ENCODE measurements at regions not wholly inside any gene's neighbourhood (a gene's known extent, or its start where the extent isn't known, plus 50 kb on each side); places are given as distances from the start of the nearest gene placed in this dataset.
"Not testable (repeated sequence)": the region's sequence is repeated elsewhere in the genome, so short reads cannot be mapped to it uniquely, and the experiment has no call there.

DNA sequence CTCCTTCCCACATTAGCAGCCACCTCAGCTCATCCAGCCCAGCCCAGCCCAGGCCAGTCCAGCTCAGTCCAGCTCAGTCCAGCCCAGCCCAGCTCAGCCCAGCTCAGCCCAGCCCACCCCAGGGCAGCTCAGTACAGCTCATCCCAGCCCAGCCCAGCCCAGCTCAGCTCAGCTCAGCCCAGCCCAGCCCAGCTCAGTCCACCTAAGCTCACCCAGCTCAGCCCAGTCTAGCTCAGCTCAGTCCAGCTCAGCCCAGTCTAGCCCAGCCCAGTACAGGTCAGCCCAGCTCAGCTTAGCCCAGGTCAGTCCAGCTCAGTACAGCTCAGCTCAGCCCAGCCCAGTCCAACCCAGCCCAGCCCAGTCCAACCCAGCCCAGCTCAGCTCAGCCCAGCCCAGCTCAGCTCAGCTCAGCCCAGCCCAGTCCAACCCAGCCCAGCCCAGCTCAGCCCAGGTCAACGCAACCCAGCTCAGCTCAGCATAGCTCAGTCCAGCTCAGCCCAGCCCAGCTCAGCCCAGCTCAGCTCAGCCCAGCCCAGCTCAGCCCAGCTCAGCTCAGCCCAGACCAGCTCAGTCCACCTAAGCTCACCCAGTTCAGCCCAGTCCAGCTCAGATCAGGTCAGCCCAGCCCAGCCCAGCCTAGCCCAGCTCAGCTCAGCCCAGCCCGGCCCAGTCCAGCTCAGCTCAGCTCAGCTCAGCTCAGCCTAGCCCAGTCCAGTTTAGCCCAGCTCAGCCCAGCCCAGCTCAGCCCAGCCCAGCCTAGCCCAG, 63.0 kb downstream of the TMEM121 start:
- no peaks in the 10 kb centered on the region for H3K4me1 ChIP-seq
- intact Hi-C loops (cut with micrococcal nuclease; ENCODE audit: unreplicated experiment): no loop called here
- Mint-ChIP-seq H3K27ac (ENCODE audit: unreplicated experiment) (no peak overlapping the region), H3K4me3 (ENCODE audit: unreplicated experiment) (no peak overlapping the region), H3K9me3 (ENCODE audit: unreplicated experiment) (no peaks in the 10 kb centered on the region), H3K27me3 (ENCODE audit: insufficient read depth, unreplicated experiment) (no peaks in the 10 kb centered on the region), H3K36me3 (ENCODE audit: insufficient read depth, unreplicated experiment) (no peaks in the 10 kb centered on the region), H3K4me1 (ENCODE audit: low read depth, unreplicated experiment) (no peaks in the 10 kb centered on the region)
- H3K36me3 ChIP-seq (ENCODE audit: control insufficient read depth, insufficient read depth, low read length): no peaks in the 10 kb centered on the region
- CTCF ChIA-PET: interaction anchor here (0.6 to 1.3 kb wide), 2 partner anchors 237 to 400 kb away, joined by 3 to 4 read pairs; no protein-coding TSS in a partner anchor
- no peak overlapping the region for H3K4me3 ChIP-seq (ENCODE audit: low read depth, low read length)
- POLR2A ChIA-PET: no interaction called here
- no peak for DNase-seq
- BruUV-seq (replicated peaks): no TSS peak
- TF ChIP-seq, protein P1, sequence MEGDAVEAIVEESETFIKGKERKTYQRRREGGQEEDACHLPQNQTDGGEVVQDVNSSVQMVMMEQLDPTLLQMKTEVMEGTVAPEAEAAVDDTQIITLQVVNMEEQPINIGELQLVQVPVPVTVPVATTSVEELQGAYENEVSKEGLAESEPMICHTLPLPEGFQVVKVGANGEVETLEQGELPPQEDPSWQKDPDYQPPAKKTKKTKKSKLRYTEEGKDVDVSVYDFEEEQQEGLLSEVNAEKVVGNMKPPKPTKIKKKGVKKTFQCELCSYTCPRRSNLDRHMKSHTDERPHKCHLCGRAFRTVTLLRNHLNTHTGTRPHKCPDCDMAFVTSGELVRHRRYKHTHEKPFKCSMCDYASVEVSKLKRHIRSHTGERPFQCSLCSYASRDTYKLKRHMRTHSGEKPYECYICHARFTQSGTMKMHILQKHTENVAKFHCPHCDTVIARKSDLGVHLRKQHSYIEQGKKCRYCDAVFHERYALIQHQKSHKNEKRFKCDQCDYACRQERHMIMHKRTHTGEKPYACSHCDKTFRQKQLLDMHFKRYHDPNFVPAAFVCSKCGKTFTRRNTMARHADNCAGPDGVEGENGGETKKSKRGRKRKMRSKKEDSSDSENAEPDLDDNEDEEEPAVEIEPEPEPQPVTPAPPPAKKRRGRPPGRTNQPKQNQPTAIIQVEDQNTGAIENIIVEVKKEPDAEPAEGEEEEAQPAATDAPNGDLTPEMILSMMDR (IDR thresholded peaks at IDR 0.05; ENCODE audit: insufficient read depth in 1 of 2, low read depth in 1 of 2, low read length in 1 of 2, severe bottlenecking in 1 of 2, unreplicated experiment in 1 of 2): no peak
- no peaks in the 10 kb centered on the region for H3K9me3 ChIP-seq
- H3K27me3 ChIP-seq (replicated peaks; ENCODE audit: control insufficient read depth, insufficient read depth, low read length): no peaks in the 10 kb centered on the region

DNA sequence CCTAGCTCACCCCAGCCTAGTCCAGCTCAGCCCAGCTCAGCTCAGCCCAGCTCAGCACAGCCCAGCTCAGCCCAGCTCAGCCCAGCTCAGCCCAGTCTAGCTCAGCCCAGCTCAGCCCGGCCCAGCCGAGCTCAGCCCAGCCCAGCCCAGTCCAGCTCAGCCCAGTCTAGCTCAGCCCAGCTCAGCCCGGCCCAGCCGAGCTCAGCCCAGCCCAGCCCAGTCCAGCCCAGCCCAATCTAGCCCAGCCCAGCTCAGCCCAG, 63.5 kb downstream of the TMEM121 start:
- intact Hi-C loops (cut with micrococcal nuclease; ENCODE audit: unreplicated experiment): not testable (repeated sequence)

DNA sequence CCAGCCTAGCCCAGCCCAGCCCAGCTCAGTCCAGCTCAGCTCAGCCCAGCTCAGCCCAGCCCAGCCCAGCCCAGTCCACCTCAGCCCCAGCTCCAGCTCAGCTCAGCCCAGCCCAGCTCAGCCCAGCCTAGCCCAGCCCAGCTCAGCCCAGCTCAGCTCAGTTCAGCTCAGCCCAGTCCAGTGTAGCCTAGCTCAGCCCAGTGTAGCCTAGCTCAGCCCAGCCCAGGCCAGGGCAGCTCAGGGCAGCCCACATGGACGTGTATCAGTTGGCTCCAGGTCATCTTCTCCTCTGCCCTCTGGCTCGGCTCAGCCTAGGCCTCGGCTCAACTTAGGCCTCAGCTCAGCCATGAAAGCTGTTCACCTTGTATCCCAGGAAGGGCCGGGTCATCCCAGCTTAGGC, 64.7 kb downstream of the TMEM121 start:
- Mint-ChIP-seq H3K9me3 (ENCODE audit: unreplicated experiment) (no peaks in the 10 kb centered on the region), H3K27me3 (ENCODE audit: insufficient read depth, unreplicated experiment) (peaks cover 3% of the 10 kb centered on the region), H3K4me1 (ENCODE audit: low read depth, unreplicated experiment) (no peaks in the 10 kb centered on the region), H3K36me3 (ENCODE audit: insufficient read depth, unreplicated experiment) (no peaks in the 10 kb centered on the region), H3K4me3 (ENCODE audit: unreplicated experiment) (no peak overlapping the region), H3K27ac (ENCODE audit: unreplicated experiment) (no peak overlapping the region)
- Histone ChIP-seq H3K4me3 (ENCODE audit: low read depth, low read length) (no peak overlapping the region), H3K27me3 (replicated peaks; ENCODE audit: control insufficient read depth, insufficient read depth, low read length) (no peaks in the 10 kb centered on the region), H3K4me1 (no peaks in the 10 kb centered on the region), H3K36me3 (ENCODE audit: control insufficient read depth, insufficient read depth, low read length) (no peaks in the 10 kb centered on the region), H3K9me3 (no peaks in the 10 kb centered on the region)
- DNase-seq: no peak
- intact Hi-C loops (cut with micrococcal nuclease; ENCODE audit: unreplicated experiment): no loop called here
- TF ChIP-seq, protein P1 (IDR thresholded peaks at IDR 0.05; ENCODE audit: insufficient read depth in 1 of 2, low read depth in 1 of 2, low read length in 1 of 2, severe bottlenecking in 1 of 2, unreplicated experiment in 1 of 2): no peak
- ChIA-PET POLR2A (no interaction called here), CTCF (no interaction called here)
- BruUV-seq (replicated peaks): no TSS peak

More for the DNA sequence above, 63.5 kb downstream of the TMEM121 start:
- H3K4me1 Mint-ChIP-seq (ENCODE audit: low read depth, unreplicated experiment); POLR2A ChIA-PET; H3K4me1 ChIP-seq; H3K9me3 Mint-ChIP-seq (ENCODE audit: unreplicated experiment); H3K27me3 Mint-ChIP-seq (ENCODE audit: insufficient read depth, unreplicated experiment); BruUV-seq (replicated peaks); H3K36me3 ChIP-seq (ENCODE audit: control insufficient read depth, insufficient read depth, low read length); H3K27ac Mint-ChIP-seq (ENCODE audit: unreplicated experiment); H3K4me3 Mint-ChIP-seq (ENCODE audit: unreplicated experiment); H3K9me3 ChIP-seq; H3K36me3 Mint-ChIP-seq (ENCODE audit: insufficient read depth, unreplicated experiment); H3K4me3 ChIP-seq (ENCODE audit: low read depth, low read length); H3K27me3 ChIP-seq (replicated peaks; ENCODE audit: control insufficient read depth, insufficient read depth, low read length); DNase-seq: not testable (repeated sequence)
- CTCF ChIA-PET: interaction anchor here (1.3 kb wide), 1 partner anchor 238 kb away, joined by 4 read pairs; no protein-coding TSS in a partner anchor

DNA sequence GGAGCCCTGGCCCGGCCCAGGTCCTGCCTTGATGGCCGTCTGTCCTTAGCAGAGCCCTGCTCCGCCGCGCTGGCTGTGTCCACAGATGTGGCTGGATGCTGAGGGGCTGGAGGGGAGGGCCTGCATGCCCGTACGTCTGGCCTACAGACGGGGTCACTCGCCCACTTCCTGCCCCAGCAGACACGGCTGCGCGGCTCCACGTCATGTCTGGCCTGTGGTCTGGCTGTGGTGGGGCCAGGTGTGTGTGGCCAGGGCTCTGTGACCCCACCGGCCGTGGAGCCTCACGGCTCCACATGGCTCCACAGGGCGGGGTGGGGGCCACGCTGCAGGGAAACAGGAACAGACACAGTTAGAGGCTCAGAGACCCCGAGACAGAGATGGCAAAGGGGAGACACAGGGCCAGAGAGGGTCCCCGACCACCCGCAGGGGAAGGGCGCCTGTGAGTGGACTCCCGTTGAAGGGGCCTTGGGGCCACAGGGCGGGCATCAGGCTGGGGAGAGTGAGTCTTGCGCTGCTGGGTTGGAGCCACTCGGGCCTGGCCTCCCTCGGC, 65.5 kb downstream of the TMEM121 start:
- H3K4me3 Mint-ChIP-seq (ENCODE audit: unreplicated experiment); BruUV-seq (replicated peaks); CTCF ChIA-PET; DNase-seq; POLR2A ChIA-PET; H3K36me3 ChIP-seq (ENCODE audit: control insufficient read depth, insufficient read depth, low read length); H3K27me3 ChIP-seq (replicated peaks; ENCODE audit: control insufficient read depth, insufficient read depth, low read length); H3K9me3 ChIP-seq; H3K36me3 Mint-ChIP-seq (ENCODE audit: insufficient read depth, unreplicated experiment); H3K27me3 Mint-ChIP-seq (ENCODE audit: insufficient read depth, unreplicated experiment); H3K27ac Mint-ChIP-seq (ENCODE audit: unreplicated experiment); H3K4me1 Mint-ChIP-seq (ENCODE audit: low read depth, unreplicated experiment); H3K4me3 ChIP-seq (ENCODE audit: low read depth, low read length); intact Hi-C loops (cut with micrococcal nuclease; ENCODE audit: unreplicated experiment); H3K4me1 ChIP-seq; H3K9me3 Mint-ChIP-seq (ENCODE audit: unreplicated experiment): not testable (repeated sequence)

DNA sequence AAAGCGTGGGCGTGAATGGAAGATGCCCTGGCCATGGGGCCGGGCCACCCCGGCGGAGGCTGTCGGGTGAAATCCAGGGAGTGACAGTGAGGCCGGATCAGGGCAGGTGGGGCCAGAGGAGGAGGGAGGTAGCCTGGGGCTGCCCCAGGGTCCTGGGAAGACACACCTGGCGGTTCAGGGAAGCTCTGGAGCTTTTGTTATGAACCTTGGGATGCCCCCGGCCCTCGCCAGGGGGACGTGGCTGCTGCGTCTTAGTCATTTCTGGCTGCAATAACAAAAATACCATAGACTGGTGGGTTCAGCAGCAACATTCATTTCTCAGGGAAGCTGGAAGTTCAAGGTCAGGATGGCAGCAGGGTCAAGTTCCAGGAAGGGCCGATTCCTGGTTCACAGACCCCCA, 66.3 kb downstream of the TMEM121 start:
- H3K4me3 Mint-ChIP-seq (ENCODE audit: unreplicated experiment); intact Hi-C loops (cut with micrococcal nuclease; ENCODE audit: unreplicated experiment); H3K9me3 ChIP-seq; H3K27ac Mint-ChIP-seq (ENCODE audit: unreplicated experiment); H3K36me3 Mint-ChIP-seq (ENCODE audit: insufficient read depth, unreplicated experiment); H3K4me1 ChIP-seq; H3K27me3 Mint-ChIP-seq (ENCODE audit: insufficient read depth, unreplicated experiment); DNase-seq; H3K27me3 ChIP-seq (replicated peaks; ENCODE audit: control insufficient read depth, insufficient read depth, low read length); H3K36me3 ChIP-seq (ENCODE audit: control insufficient read depth, insufficient read depth, low read length); H3K4me3 ChIP-seq (ENCODE audit: low read depth, low read length); H3K9me3 Mint-ChIP-seq (ENCODE audit: unreplicated experiment); BruUV-seq (replicated peaks); H3K4me1 Mint-ChIP-seq (ENCODE audit: low read depth, unreplicated experiment); CTCF ChIA-PET; POLR2A ChIA-PET: not testable (repeated sequence)

DNA sequence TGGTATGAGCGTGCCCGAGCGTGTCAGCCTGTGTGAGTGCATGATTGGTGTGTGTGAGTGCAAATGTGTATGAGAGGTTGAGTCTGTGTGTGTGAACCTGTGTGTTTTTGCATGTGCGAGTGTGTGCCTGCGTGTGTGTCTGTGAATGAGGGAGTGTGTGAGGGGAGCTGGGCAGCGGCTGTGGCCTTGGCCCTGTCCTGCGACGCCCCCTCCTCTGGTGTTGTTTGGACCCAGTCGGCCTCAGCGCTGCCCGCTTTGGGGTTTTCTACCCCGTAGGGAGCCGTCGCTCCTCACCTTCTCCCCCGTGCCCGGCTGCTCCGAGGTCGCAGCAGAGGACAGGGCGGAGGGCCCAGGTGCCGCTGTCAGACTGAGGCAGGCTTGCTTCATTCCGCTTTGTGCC, 69.0 kb downstream of the TMEM121 start:
- H3K36me3 ChIP-seq (ENCODE audit: control insufficient read depth, insufficient read depth, low read length); H3K9me3 ChIP-seq; H3K27me3 ChIP-seq (replicated peaks; ENCODE audit: control insufficient read depth, insufficient read depth, low read length); H3K4me1 Mint-ChIP-seq (ENCODE audit: low read depth, unreplicated experiment); H3K4me1 ChIP-seq; H3K27ac Mint-ChIP-seq (ENCODE audit: unreplicated experiment); intact Hi-C loops (cut with micrococcal nuclease; ENCODE audit: unreplicated experiment); POLR2A ChIA-PET; BruUV-seq (replicated peaks); H3K4me3 ChIP-seq (ENCODE audit: low read depth, low read length); DNase-seq; H3K27me3 Mint-ChIP-seq (ENCODE audit: insufficient read depth, unreplicated experiment); H3K36me3 Mint-ChIP-seq (ENCODE audit: insufficient read depth, unreplicated experiment); H3K4me3 Mint-ChIP-seq (ENCODE audit: unreplicated experiment); CTCF ChIA-PET; H3K9me3 Mint-ChIP-seq (ENCODE audit: unreplicated experiment): not testable (repeated sequence)
